PC-3 (cell line): ENCODE measurements at regions not wholly inside any gene's neighbourhood (a gene's known extent, or its start where the extent isn't known, plus 50 kb on each side); places are given as distances from the start of the nearest gene placed in this dataset.

Experiments
- ATAC-seq: fragments of 200-7000 bp; cut with Tn5 transposase; 2 replicates; pipeline ENCODE4 v1.9.1; 2020; ENCODE audit warnings: mild to moderate bottlenecking, moderate library complexity
- BruUV-seq: library from RNA; stranded (reverse); fragments of 400-500 nt; replicated peaks from 2 replicates; lab custom pipeline; 2021; lab: Mats Ljungman, UMichigan
- CTCF ChIA-PET: fragments of 300-600 bp; sonication (Branson Sonifier 250); formaldehyde crosslinking; loops from one replicate; lab custom pipeline; 2022; ENCODE audit warnings: antibody characterized with exemption; lab: Charles Lee
- POLR2A ChIA-PET: fragments of 300-600 bp; sonication (Branson Sonifier 250); formaldehyde crosslinking; loops from one replicate; lab custom pipeline; 2022; ENCODE audit warnings: antibody characterized with exemption; ENCODE audit not compliant: unreplicated experiment; lab: Charles Lee
- DNase-seq: peaks from one replicate; pipeline ENCODE4 v3.0.0-alpha.2; 2015
- H2AFZ ChIP-seq: fragments of 300-600 bp; sonication (generic); 2 replicates; pipeline ENCODE4 v1.6.0; 2016; ENCODE audit warnings: antibody characterized with exemption, low read length
- H3F3A ChIP-seq: fragments of 300-600 bp; sonication (generic); one replicate; pipeline ENCODE4 v1.6.0; 2017; ENCODE audit warnings: antibody characterized with exemption, low read length, control low read depth, mild to moderate bottlenecking; ENCODE audit not compliant: unreplicated experiment
- H3K27ac ChIP-seq: fragments of 300-600 bp; sonication (generic); 2 replicates; pipeline ENCODE4 v1.5.1; 2016; ENCODE audit warnings: mild to moderate bottlenecking, low read length
- H3K27me3 ChIP-seq: fragments of 300-600 bp; sonication (generic); 2 replicates; pipeline ENCODE4 v1.6.1; 2016; ENCODE audit warnings: low read length, mixed read lengths
- H3K36me3 ChIP-seq: fragments of 300-600 bp; sonication (generic); 2 replicates; pipeline ENCODE4 v1.6.1; 2016; ENCODE audit warnings: low read depth, mixed run types, low read length, mixed read lengths
- H3K4me1 ChIP-seq: fragments of 300-600 bp; sonication (generic); 2 replicates; pipeline ENCODE4 v1.5.1; 2016; ENCODE audit warnings: low read length; ENCODE audit not compliant: insufficient read depth
- H3K4me2 ChIP-seq: fragments of 300-600 bp; sonication (generic); 2 replicates; pipeline ENCODE4 v1.6.0; 2016; ENCODE audit warnings: low read length
- H3K4me3 ChIP-seq: fragments of 300-600 bp; sonication (generic); 2 replicates; pipeline ENCODE4 v1.5.1; 2016; ENCODE audit warnings: mild to moderate bottlenecking, low read length, mixed read lengths
- H3K79me2 ChIP-seq: fragments of 300-600 bp; sonication (generic); 2 replicates; pipeline ENCODE4 v1.6.1; 2017; ENCODE audit warnings: low read length, mixed read lengths
- H3K9ac ChIP-seq: fragments of 300-600 bp; sonication (generic); 2 replicates; pipeline ENCODE4 v1.6.0; 2016; ENCODE audit warnings: mild to moderate bottlenecking, low read length
- H3K9me2 ChIP-seq: fragments of 300-600 bp; sonication (generic); replicated peaks from 2 replicates; pipeline ENCODE4 v1.6.1; 2016; ENCODE audit warnings: mixed run types, low read length, mixed read lengths
- H3K9me3 ChIP-seq: fragments of 300-600 bp; sonication (generic); 2 replicates; pipeline ENCODE4 v1.6.1; 2016; ENCODE audit warnings: low read length, mixed read lengths
- H4K20me1 ChIP-seq: fragments of 300-600 bp; sonication (generic); 2 replicates; pipeline ENCODE4 v1.6.1; 2016; ENCODE audit warnings: low read length, mixed read lengths
- EZH2 ChIP-seq: fragments of 300-600 bp; sonication (generic); IDR thresholded peaks from one replicate; pipeline ENCODE4 v1.6.1; 2017; ENCODE audit warnings: antibody characterized with exemption, mild to moderate bottlenecking, low read length; ENCODE audit not compliant: unreplicated experiment
- EZH2phosphoT487 ChIP-seq: fragments of 300-600 bp; sonication (generic); IDR thresholded peaks from 2 replicates; pipeline ENCODE4 v1.6.1; 2018; ENCODE audit warnings: mild to moderate bottlenecking, antibody characterized with exemption, low read length, borderline replicate concordance
- intact Hi-C: fragments of 100-400 bp; cut with micrococcal nuclease; formaldehyde crosslinking; loops from 2 replicates; pipeline ENCODE4 v1.9.0; 2023
- TF ChIP-seq, protein P1 (sequence below): fragments of 300-600 bp; sonication (generic); conservative IDR thresholded peaks from 2 replicates; pipeline ENCODE4 v1.5.1; 2017; ENCODE audit warnings: antibody characterized with exemption, low read depth, mild to moderate bottlenecking, low read length

GRCh38 chr1:189021577-189021976 is 1456.1 kb downstream of the BRINP3 start:
- no peak overlapping the region for H2AFZ ChIP-seq
- no peaks in the 10 kb centered on the region for H3K9me3 ChIP-seq
- H3K27ac ChIP-seq, result no peak overlapping the region
- no peak overlapping the region for H3K4me3 ChIP-seq
- CTCF ChIA-PET, result no interaction called here
- ATAC-seq, result peak; percentile 65
- no peaks in the 10 kb centered on the region for H3K36me3 ChIP-seq
- H4K20me1 ChIP-seq, result no peaks in the 10 kb centered on the region
- no peak overlapping the region for H3K9ac ChIP-seq
- H3K27me3 ChIP-seq, result no peaks in the 10 kb centered on the region
- POLR2A ChIA-PET, result no interaction called here
- H3K79me2 ChIP-seq, result no peaks in the 10 kb centered on the region
- TF ChIP-seq, protein P1, sequence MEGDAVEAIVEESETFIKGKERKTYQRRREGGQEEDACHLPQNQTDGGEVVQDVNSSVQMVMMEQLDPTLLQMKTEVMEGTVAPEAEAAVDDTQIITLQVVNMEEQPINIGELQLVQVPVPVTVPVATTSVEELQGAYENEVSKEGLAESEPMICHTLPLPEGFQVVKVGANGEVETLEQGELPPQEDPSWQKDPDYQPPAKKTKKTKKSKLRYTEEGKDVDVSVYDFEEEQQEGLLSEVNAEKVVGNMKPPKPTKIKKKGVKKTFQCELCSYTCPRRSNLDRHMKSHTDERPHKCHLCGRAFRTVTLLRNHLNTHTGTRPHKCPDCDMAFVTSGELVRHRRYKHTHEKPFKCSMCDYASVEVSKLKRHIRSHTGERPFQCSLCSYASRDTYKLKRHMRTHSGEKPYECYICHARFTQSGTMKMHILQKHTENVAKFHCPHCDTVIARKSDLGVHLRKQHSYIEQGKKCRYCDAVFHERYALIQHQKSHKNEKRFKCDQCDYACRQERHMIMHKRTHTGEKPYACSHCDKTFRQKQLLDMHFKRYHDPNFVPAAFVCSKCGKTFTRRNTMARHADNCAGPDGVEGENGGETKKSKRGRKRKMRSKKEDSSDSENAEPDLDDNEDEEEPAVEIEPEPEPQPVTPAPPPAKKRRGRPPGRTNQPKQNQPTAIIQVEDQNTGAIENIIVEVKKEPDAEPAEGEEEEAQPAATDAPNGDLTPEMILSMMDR, result no peak
- TF ChIP-seq EZH2phosphoT487, result no peak
- no peak for TF ChIP-seq EZH2
- no peaks in the 10 kb centered on the region for H3K4me1 ChIP-seq
- no peaks in the 10 kb centered on the region for H3F3A ChIP-seq
- H3K9me2 ChIP-seq, result no peaks in the 10 kb centered on the region
- no peak overlapping the region for H3K4me2 ChIP-seq
- BruUV-seq, result no TSS peak
- DNase-seq, result peak; percentile 69
- intact Hi-C loops, result no loop called here

GRCh38 chr1:189022015-189022414 is 1455.6 kb downstream of the BRINP3 start:
- no peak overlapping the region for H3K9ac ChIP-seq
- no peaks in the 10 kb centered on the region for H3K9me3 ChIP-seq
- intact Hi-C loops, result no loop called here
- H3K27me3 ChIP-seq, result no peaks in the 10 kb centered on the region
- no peak; the same call in 1 of the 2 replicates for ATAC-seq
- H3K79me2 ChIP-seq, result no peaks in the 10 kb centered on the region
- no peak for TF ChIP-seq EZH2
- TF ChIP-seq, protein P1, result no peak
- TF ChIP-seq EZH2phosphoT487, result no peak
- H3K9me2 ChIP-seq, result no peaks in the 10 kb centered on the region
- no peaks in the 10 kb centered on the region for H4K20me1 ChIP-seq
- no peak for DNase-seq
- ChIA-PET CTCF (no interaction called here), POLR2A (no interaction called here)
- no peak overlapping the region for H3K4me3 ChIP-seq
- BruUV-seq, result no TSS peak
- H3K27ac ChIP-seq, result no peak overlapping the region
- no peaks in the 10 kb centered on the region for H3K36me3 ChIP-seq
- no peaks in the 10 kb centered on the region for H3K4me1 ChIP-seq
- no peaks in the 10 kb centered on the region for H3F3A ChIP-seq
- H3K4me2 ChIP-seq, result no peak overlapping the region
- no peak overlapping the region for H2AFZ ChIP-seq

GRCh38 chr1:189027512-189027911 is 1450.2 kb downstream of the BRINP3 start:
- H3K79me2 ChIP-seq, result no peaks in the 10 kb centered on the region
- H3K9me3 ChIP-seq, result no peaks in the 10 kb centered on the region
- intact Hi-C loops, result no loop called here
- DNase-seq (no peak), ATAC-seq (no peak)
- H3K27me3 ChIP-seq, result no peaks in the 10 kb centered on the region
- H3K4me3 ChIP-seq, result no peak overlapping the region
- CTCF ChIA-PET, result no interaction called here
- no peaks in the 10 kb centered on the region for H3K36me3 ChIP-seq
- H2AFZ ChIP-seq, result no peak overlapping the region
- no peak overlapping the region for H3K27ac ChIP-seq
- no peaks in the 10 kb centered on the region for H3K4me1 ChIP-seq
- no peaks in the 10 kb centered on the region for H4K20me1 ChIP-seq
- no peaks in the 10 kb centered on the region for H3K9me2 ChIP-seq
- H3K9ac ChIP-seq, result no peak overlapping the region
- H3K4me2 ChIP-seq, result no peak overlapping the region
- TF ChIP-seq EZH2 (no peak), EZH2phosphoT487 (no peak)
- TF ChIP-seq, protein P1, result no peak
- BruUV-seq, result no TSS peak
- POLR2A ChIA-PET, result no interaction called here
- H3F3A ChIP-seq, result no peaks in the 10 kb centered on the region
